Sigmoid colon (tissue), 6 donors: ENCODE measurements at regions not wholly inside any gene's neighbourhood (a gene's known extent, or its start where the extent isn't known, plus 50 kb on each side); places are given as distances from the start of the nearest gene placed in this dataset.

Source experiments
- DNase-seq: peaks from one replicate; pipeline ENCODE4 v3.0.0-alpha.2; 2019
- H3K27ac ChIP-seq, 4 donors: fragments of 200-600 bp; sonication (generic); one replicate each; pipeline ENCODE4 v1.5.1; 2016 to 2019; ENCODE audit warnings: mild to moderate bottlenecking in 1 of 4
- H3K27me3 ChIP-seq, 3 donors: fragments of 200-600 bp; sonication (generic); one replicate each; pipeline ENCODE4 v1.5.1; 2019; ENCODE audit warnings: mild to moderate bottlenecking in 1 of 3
- H3K36me3 ChIP-seq, 4 donors: fragments of 200-600 bp; sonication (generic); one replicate each; pipeline ENCODE4 v1.5.1; 2016 to 2019
- H3K4me1 ChIP-seq, 4 donors: fragments of 200-600 bp; sonication (generic); one replicate each; pipeline ENCODE4 v1.5.1; 2017 to 2019
- H3K4me3 ChIP-seq, 4 donors: fragments of 200-600 bp; sonication (generic); one replicate each; pipeline ENCODE4 v1.5.1; 2017 to 2019; ENCODE audit warnings: mild to moderate bottlenecking in 2 of 4, moderate library complexity in 1 of 4
- H3K9me3 ChIP-seq, 4 donors: fragments of 200-600 bp in 3 of 4; sonication (generic) in 3 of 4; one replicate each; pipeline versions ENCODE4 v1.5.1 to v1.6.1; 2013 to 2019
- EP300 ChIP-seq, 4 donors: sonication (generic); formaldehyde crosslinking; IDR thresholded peaks; one replicate each; pipeline ENCODE4 v1.6.1; 2017; ENCODE audit warnings: antibody characterized with exemption in 4 of 4
- POLR2A ChIP-seq, 2 donors: fragments of 450-650 bp; IDR thresholded peaks; one replicate each; pipeline ENCODE4 v1.6.1; 2016; ENCODE audit warnings: antibody characterized with exemption in 2 of 2, mild to moderate bottlenecking in 2 of 2, moderate library complexity in 2 of 2
- POLR2AphosphoS5 ChIP-seq, 4 donors: sonication (generic); formaldehyde crosslinking; IDR thresholded peaks; one replicate each; pipeline ENCODE4 v1.6.1; 2017; ENCODE audit warnings: antibody characterized with exemption in 4 of 4
- WGBS, 2 donors: extraction: QIAGEN DNeasy Blood & Tissue Kit; methylation state at CpG; one replicate each; pipeline ENCODE4 v1.1.7; 2013; 5-methylcytosine and 5-hydroxymethylcytosine counted together
- intact Hi-C: fragments of 100-400 bp; cut with DNase I; formaldehyde crosslinking; loops from one replicate; pipeline ENCODE4 v1.15.1; 2023
- TF ChIP-seq, protein P1 (sequence below), 4 experiments: fragments of 450-650 bp in 3 of 4; fragments of 200-600 bp in 1 of 4; IDR thresholded peaks; one replicate each; pipeline ENCODE4 v1.5.1; 2016 to 2019; ENCODE audit warnings: antibody characterized with exemption in 4 of 4, mild to moderate bottlenecking in 3 of 4, moderate library complexity in 2 of 4
- donor health status: healthy with polysubstance abuse.
- donor health status: healthy.

DNA sequence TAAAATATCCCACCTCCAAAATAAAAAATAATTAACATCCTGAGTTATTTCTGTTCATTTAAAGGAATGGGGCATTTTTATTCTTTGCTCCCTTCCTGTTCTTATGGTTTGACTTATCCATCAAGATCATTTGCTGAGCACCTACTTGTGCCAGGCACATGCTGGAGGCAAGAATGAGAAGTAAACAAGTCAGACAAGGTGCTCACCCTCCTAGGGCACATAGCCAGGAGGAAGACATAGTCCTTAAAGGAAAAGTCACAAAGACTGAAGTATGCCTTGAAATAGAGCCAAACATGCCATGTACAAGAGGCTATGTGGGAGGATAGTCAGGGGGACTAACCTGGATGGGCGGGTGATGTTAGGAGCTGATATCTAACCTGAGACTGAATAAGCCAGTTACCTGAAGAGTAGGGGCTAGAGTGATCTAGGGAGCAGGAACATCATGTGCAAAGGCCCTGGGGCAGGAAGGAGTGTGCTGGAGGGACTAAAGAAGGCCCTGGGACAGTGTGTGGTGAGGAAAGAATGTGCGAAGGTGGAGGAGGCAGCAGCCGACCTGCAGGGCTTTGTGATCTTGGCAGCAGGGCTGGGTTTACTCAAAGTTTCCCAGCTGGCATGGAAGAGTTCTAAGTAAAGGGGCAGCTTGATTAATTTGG is 233.5 kb downstream of the MATN1 start:
- intact Hi-C loops, result no loop called here
- 87 to 93% methylated on average over 3 of the region's 3 CpGs for WGBS, 2 donors
- TF ChIP-seq EP300 (IDR thresholded peaks at IDR 0.05) (no peak), POLR2A (IDR thresholded peaks at IDR 0.05) (no peak), POLR2AphosphoS5 (IDR thresholded peaks at IDR 0.05) (no peak)
- TF ChIP-seq, protein P1, sequence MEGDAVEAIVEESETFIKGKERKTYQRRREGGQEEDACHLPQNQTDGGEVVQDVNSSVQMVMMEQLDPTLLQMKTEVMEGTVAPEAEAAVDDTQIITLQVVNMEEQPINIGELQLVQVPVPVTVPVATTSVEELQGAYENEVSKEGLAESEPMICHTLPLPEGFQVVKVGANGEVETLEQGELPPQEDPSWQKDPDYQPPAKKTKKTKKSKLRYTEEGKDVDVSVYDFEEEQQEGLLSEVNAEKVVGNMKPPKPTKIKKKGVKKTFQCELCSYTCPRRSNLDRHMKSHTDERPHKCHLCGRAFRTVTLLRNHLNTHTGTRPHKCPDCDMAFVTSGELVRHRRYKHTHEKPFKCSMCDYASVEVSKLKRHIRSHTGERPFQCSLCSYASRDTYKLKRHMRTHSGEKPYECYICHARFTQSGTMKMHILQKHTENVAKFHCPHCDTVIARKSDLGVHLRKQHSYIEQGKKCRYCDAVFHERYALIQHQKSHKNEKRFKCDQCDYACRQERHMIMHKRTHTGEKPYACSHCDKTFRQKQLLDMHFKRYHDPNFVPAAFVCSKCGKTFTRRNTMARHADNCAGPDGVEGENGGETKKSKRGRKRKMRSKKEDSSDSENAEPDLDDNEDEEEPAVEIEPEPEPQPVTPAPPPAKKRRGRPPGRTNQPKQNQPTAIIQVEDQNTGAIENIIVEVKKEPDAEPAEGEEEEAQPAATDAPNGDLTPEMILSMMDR (IDR thresholded peaks at IDR 0.05), result no peak

DNA sequence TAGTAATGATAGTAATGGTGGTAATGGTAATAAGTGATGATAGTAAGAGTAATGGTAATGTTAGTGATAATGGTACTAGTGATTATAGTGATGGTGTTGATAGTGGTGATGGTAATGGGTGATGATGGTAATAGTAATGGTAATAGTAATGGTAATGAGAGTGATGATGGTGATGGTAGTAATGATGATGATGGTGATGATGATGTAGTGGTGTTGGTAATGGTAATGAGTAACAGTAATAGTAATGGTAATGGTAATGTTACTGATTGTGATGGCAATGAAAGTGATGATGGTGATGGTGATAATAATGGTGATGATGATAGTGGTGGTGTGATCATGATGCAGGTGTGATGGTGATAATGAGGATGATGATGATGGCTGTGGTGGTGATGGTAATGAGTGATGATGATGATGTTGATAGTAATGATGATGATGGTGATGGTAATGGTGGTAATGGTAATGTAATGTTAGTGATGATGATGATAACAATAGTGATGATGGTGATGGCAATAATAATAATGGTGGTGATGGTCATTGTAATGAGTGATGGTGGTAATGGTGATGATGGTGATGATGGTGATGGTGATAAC is 235.0 kb downstream of the MATN1 start:
- Histone ChIP-seq H3K27me3 (peaks cover 0 to 9% (median 0%) of the 10 kb centered on the region in 3 donors), H3K36me3 (no peaks in the 10 kb centered on the region), H3K4me3 (no peak overlapping the region), H3K9me3 (no peaks in the 10 kb centered on the region), H3K27ac (no peak overlapping the region), H3K4me1 (no peaks in the 10 kb centered on the region)
- intact Hi-C loops, result no loop called here
- no peak for DNase-seq
- no peak for TF ChIP-seq POLR2AphosphoS5 (IDR thresholded peaks at IDR 0.05)
- TF ChIP-seq, protein P1 (IDR thresholded peaks at IDR 0.05), result no peak
- TF ChIP-seq EP300 (IDR thresholded peaks at IDR 0.05), result no peak
- TF ChIP-seq POLR2A (IDR thresholded peaks at IDR 0.05), result no peak

More for the DNA sequence above, 233.5 kb downstream of the MATN1 start:
- H3K4me1 ChIP-seq, result no peaks in the 10 kb centered on the region
- no peak overlapping the region for H3K4me3 ChIP-seq
- H3K9me3 ChIP-seq, result no peaks in the 10 kb centered on the region
- no peaks in the 10 kb centered on the region for H3K36me3 ChIP-seq
- H3K27me3 ChIP-seq, result no peaks in the 10 kb centered on the region
- no peak for DNase-seq
- no peak overlapping the region for H3K27ac ChIP-seq

DNA sequence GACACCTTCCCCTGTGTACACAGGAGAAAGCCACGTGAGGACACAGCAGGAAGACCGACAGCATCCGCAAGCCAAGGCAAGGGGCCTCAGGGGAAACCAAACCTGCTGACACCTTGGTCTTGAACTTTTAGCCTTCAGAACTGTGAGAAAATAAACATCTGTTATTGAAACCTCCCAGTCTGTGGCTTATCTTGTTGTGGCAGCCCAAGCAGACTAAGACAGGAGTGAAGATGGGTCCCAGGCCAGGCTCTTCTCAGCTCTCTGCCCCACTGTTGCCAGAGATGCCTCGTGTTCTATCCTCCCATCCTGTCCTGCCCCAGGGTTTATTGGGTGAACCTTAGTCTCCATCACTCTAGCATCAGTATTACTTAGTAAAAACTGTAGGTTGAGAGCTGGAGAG is 236.3 kb downstream of the MATN1 start:
- Histone ChIP-seq H3K4me1 (no peaks in the 10 kb centered on the region), H3K4me3 (no peak overlapping the region), H3K27me3 (peaks cover 0 to 9% (median 0%) of the 10 kb centered on the region in 3 donors), H3K36me3 (no peaks in the 10 kb centered on the region), H3K27ac (no peak overlapping the region), H3K9me3 (peaks cover 3 to 8% (median 4%) of the 10 kb centered on the region in 4 donors)
- no peak for DNase-seq
- WGBS, 2 donors, result 45 to 64% methylated on average over 4 of the region's 4 CpGs
- TF ChIP-seq POLR2AphosphoS5 (IDR thresholded peaks at IDR 0.05) (no peak), POLR2A (IDR thresholded peaks at IDR 0.05) (no peak)
- intact Hi-C loops, result no loop called here

DNA sequence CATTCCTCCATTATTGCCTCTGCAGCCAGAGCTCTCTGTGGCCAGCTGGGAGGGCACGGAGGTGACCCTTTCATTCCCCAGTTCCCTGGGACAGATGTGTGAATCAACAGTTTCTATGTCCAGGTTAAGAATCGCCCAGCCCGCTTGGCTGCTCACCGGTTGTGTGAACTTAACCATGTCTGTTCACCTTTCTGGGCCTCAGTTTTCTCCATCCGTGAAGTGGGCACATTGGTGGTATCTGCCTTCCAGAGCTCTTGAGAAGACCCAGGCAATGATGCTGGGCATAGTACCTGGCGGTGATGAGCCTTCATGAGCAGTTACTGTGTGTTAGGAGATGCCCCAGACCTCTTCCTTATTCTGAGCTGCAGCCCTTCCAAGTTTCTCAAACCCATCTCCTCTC is 238.3 kb downstream of the MATN1 start:
- Histone ChIP-seq H3K9me3 (peaks cover 4 to 16% (median 13%) of the 10 kb centered on the region in 4 donors), H3K36me3 (no peaks in the 10 kb centered on the region), H3K27ac (no peak overlapping the region), H3K4me1 (no peaks in the 10 kb centered on the region), H3K27me3 (peaks cover 0 to 9% (median 0%) of the 10 kb centered on the region in 3 donors), H3K4me3 (no peak overlapping the region)
- TF ChIP-seq POLR2A (IDR thresholded peaks at IDR 0.05) (no peak), POLR2AphosphoS5 (IDR thresholded peaks at IDR 0.05) (no peak), EP300 (IDR thresholded peaks at IDR 0.05) (no peak)
- TF ChIP-seq, protein P1 (IDR thresholded peaks at IDR 0.05), result no peak
- 89 to 92% methylated on average over 6 of the region's 6 CpGs for WGBS, 2 donors
- DNase-seq, result peak; percentile 26
- intact Hi-C loops, result no loop called here

DNA sequence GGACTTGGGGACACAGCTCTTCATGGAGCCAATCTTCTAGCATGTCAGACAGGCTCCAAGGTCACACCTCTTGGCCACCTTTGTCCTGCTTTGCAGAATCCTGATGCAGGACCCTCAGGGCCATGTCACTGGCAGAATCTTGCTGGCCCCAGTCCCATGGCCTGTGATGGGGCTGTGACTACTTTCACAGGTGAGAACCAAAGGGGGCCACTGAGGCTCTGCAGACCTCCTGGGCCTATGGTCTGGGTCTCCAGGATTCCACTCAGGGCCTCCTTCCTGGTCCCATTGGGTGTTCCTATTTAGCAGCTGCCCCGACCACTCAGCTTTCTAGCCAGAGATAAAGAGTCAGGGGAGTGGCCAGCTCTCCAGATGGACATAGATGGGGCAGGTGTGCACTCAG is 238.7 kb downstream of the MATN1 start:
- TF ChIP-seq POLR2A (IDR thresholded peaks at IDR 0.05) (no peak), POLR2AphosphoS5 (IDR thresholded peaks at IDR 0.05) (no peak), EP300 (IDR thresholded peaks at IDR 0.05) (no peak)
- TF ChIP-seq, protein P1 (IDR thresholded peaks at IDR 0.05), result no peak
- Histone ChIP-seq H3K36me3 (no peaks in the 10 kb centered on the region), H3K27me3 (peaks cover 0 to 9% (median 0%) of the 10 kb centered on the region in 3 donors), H3K9me3 (peaks cover 4 to 16% (median 13%) of the 10 kb centered on the region in 4 donors), H3K4me3 (no peak overlapping the region), H3K4me1 (no peaks in the 10 kb centered on the region), H3K27ac (no peak overlapping the region)
- WGBS, 2 donors, result 83 to 84% methylated on average over 1 of the region's 1 CpG
- intact Hi-C loops, result no loop called here
- DNase-seq, result peak; percentile 56
